Ovary (tissue), 3 donors: ENCODE measurements at regions not wholly inside any gene's neighbourhood (a gene's known extent, or its start where the extent isn't known, plus 50 kb on each side); places are given as distances from the start of the nearest gene placed in this dataset.

Experiments
- POLR2A ChIP-seq: fragments of 450-650 bp; IDR thresholded peaks from one replicate; pipeline ENCODE4 v1.6.1; 2017; ENCODE audit warnings: antibody characterized with exemption, mild to moderate bottlenecking, moderate library complexity
- TF ChIP-seq, protein P1 (sequence below), 3 donors: fragments of 450-650 bp in 2 of 3; fragments of 200-600 bp in 1 of 3; IDR thresholded peaks; one replicate each; pipeline versions ENCODE4 v1.5.1 to v1.8.0; 2016 to 2022; ENCODE audit warnings: antibody characterized with exemption in 3 of 3, mild to moderate bottlenecking in 1 of 3
- donor health status: DM: no; HTN: no; CAD: no.

- TF ChIP-seq POLR2A = no peak
- TF ChIP-seq, protein P1, sequence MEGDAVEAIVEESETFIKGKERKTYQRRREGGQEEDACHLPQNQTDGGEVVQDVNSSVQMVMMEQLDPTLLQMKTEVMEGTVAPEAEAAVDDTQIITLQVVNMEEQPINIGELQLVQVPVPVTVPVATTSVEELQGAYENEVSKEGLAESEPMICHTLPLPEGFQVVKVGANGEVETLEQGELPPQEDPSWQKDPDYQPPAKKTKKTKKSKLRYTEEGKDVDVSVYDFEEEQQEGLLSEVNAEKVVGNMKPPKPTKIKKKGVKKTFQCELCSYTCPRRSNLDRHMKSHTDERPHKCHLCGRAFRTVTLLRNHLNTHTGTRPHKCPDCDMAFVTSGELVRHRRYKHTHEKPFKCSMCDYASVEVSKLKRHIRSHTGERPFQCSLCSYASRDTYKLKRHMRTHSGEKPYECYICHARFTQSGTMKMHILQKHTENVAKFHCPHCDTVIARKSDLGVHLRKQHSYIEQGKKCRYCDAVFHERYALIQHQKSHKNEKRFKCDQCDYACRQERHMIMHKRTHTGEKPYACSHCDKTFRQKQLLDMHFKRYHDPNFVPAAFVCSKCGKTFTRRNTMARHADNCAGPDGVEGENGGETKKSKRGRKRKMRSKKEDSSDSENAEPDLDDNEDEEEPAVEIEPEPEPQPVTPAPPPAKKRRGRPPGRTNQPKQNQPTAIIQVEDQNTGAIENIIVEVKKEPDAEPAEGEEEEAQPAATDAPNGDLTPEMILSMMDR (IDR thresholded peaks at IDR 0.05) = no peak
These were observed 370.4 kb downstream of the TNS3 start for GRCh38 chr7:47211519-47211973.
